ENCODE measurements at regions not wholly inside any gene's neighbourhood (a gene's known extent, or its start where the extent isn't known, plus 50 kb on each side); places are given as distances from the start of the nearest gene placed in this dataset.
"Not testable (repeated sequence)": the region's sequence is repeated elsewhere in the genome, so short reads cannot be mapped to it uniquely, and the experiment has no call there.

DNA sequence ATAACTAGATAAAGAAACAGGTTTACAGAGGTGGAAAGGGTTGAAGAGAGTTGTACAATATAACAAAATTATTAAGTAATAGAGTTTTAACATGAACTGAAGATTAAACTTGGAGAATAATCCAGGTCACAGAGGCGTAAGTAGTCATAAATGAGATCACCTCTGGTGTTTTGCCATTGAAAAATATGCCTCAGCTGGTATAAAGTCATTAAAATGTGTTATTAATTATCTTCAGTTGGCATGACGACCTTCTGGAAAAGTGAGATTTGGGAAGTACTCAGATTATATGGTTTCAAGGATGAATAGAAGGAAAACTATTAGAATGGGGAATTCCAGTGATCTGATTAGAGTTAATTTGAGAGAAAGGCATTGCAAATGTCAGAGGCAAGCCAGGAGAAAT, 237.5 kb upstream of the ANXA10 start:
- no peak for DNase-seq

- DNase-seq = not testable (repeated sequence)
Measured at GRCh38 chr4:167858127-167858526, 234.2 kb upstream of the ANXA10 start.

GRCh38 chr4:167867191-167867590, 225.1 kb upstream of the ANXA10 start:
- no peak for DNase-seq

DNA sequence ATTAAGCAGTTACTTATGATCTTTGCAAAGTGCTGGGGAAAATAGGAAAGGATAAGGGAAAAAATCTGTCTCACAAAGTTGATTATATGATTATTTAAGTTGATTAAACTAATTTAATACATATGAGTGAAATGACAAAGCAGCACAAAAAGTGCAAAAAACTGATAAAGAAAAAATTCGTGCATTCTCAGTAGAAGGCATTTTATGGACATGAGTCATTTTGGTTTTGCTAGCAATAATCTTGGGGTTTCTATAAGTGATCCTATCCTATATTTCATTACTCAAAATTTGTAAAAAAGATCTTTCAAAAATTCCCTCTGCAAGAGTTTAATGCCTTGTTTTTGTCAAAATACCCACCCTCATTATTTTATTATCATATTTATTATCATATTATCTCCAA, 224.2 kb upstream of the ANXA10 start:
- no peak for DNase-seq

GRCh38 chr4:167873496-167873895, 218.8 kb upstream of the ANXA10 start:
- DNase-seq = no peak

DNA sequence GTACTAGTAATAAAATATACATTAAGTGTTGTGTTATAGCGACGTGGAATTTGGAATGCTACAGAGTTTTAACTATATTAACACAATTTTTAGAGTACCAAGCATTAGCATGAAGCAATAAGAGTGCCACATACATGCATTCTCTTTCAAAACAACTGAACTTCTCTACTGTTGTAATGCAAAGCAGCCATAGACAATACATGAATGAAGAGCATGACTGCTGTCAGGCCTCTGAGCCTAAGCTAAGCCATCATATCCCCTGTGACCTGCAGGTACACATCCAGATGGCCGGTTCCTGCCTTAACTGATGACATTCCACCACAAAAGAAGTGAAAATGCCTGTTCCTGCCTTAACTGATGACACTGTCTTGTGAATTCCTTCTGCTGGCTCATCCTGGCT, 216.2 kb upstream of the ANXA10 start:
- DNase-seq = not testable (repeated sequence)

- not testable (repeated sequence) for DNase-seq
Measured at GRCh38 chr4:167877826-167878225, 214.5 kb upstream of the ANXA10 start.

GRCh38 chr4:167883266-167883665, 209.1 kb upstream of the ANXA10 start:
- no peak for DNase-seq

- DNase-seq = no peak
Measured at GRCh38 chr4:167885071-167885470, 207.3 kb upstream of the ANXA10 start.

DNA sequence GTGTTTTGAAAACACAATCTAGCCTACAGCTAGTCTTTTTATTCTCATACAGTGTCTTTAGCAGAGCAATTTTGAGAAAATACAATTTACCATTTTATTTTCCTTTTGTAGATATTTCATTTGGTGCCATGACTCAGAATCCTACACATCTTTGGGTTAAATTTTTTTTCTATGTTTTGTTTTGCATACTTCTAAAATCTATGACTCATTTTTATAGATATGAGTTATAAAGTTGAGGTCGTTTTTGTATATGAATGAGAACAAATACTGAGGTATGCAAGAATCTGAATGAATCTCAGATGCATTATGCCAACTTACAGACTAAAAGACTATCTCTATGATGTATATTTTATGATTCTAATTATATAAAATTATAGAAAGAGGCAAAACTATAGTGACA, 206.5 kb upstream of the ANXA10 start:
- no peak for DNase-seq

DNA sequence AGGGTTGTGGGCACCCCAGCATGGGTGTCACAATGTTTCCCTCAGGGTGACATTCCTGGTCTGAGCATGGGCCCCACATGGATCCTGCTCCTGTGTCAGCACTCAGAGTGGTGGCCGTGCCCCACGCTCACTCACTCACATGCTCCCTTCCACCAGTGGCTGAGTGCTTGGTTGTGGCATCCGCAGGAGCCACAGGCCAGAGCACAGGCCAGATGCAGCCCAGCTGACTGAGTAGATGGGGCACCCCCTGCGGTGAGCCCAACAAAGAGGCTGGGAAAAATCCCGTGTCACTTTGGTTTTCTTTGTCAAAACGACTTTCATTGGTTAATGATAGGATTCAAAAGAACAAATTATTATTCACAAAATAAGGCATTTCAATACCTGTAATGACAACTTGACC, 204.6 kb upstream of the ANXA10 start:
- no peak for DNase-seq

DNA sequence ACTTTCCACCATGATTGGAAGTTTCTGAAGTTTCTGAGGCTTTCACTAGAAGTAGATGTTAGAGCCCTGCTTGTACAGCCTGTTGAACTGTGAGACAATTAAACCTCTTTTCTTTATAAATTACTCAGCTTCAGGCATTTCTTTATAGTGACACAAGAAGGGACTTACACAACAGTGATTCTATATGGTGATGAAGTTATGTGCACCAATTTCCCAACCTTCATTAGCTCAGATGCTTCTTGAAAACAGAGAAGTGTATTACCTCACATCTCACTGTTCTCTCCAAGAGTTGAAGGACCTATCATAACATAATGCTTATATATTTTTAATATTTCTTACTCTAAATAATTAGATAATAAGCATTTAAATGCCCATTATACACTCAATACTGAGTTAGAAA, 202.1 kb upstream of the ANXA10 start:
- DNase-seq = no peak

- no peak for DNase-seq
Measured at GRCh38 chr4:167893531-167893930, 198.8 kb upstream of the ANXA10 start.

GRCh38 chr4:167896260-167896659, 196.1 kb upstream of the ANXA10 start:
- DNase-seq = not testable (repeated sequence)

- DNase-seq = no peak
Measured at GRCh38 chr4:167897116-167897515, 195.2 kb upstream of the ANXA10 start.

- DNase-seq = no peak
Measured at GRCh38 chr4:167903291-167903721, 189.0 kb upstream of the ANXA10 start.

DNA sequence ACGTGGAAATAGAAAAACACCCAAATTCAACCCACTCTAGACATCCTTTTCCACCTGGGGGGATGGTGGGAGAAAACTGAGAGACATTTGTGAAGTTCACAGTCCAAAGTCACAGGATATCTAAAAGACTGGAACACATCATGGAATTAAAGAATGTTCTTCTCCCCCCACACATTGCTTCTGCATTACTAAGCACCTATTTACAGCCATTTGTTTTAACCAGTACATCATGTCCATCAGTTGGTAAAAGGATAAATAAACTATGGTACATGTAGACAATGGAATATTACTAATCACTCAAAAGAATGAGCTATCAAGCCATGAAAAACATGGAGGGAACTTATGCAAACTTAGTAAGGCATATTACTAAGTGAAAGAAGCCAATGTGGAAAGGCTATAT, 185.5 kb upstream of the ANXA10 start:
- no peak for DNase-seq

- DNase-seq = no peak
Measured at GRCh38 chr4:167908816-167909215, 183.5 kb upstream of the ANXA10 start.

DNA sequence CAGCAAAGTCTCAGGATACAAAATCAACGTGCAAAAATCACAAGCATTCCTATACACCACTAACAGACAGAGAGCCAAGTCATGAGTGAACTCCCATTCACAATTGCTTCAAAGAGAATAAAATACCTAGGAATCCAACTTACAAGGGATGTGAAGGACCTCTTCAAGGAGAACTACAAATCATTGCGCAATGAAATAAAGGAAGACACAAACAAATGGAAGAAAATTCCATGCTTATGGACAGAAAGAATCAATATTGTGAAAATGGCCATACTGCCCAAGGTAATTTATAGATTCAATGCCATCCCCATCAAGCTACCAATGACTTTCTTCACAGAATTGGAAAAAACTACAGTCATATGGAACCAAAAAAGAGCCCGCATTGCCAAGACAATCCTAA, 179.8 kb upstream of the ANXA10 start:
- DNase-seq = not testable (repeated sequence)

DNA sequence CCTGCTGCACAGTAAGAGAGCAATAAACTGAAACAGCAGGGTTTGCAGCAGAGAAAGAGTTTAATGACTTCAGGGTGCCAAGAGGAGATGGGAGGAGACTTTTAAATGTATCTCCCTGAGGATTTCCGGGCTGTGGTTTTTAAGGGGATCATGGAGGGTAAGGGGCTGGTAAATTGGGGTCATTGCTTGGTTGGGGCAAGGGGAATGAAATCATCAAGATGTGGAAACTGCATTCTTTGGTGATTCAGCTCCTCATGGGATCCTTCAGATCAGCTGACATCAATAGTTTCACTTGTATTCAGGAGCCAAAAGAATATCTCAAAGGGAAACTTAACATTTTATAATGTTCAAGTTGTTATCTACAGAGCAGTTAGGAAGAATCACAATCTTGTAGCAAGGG, 174.3 kb upstream of the ANXA10 start:
- no peak for DNase-seq

DNA sequence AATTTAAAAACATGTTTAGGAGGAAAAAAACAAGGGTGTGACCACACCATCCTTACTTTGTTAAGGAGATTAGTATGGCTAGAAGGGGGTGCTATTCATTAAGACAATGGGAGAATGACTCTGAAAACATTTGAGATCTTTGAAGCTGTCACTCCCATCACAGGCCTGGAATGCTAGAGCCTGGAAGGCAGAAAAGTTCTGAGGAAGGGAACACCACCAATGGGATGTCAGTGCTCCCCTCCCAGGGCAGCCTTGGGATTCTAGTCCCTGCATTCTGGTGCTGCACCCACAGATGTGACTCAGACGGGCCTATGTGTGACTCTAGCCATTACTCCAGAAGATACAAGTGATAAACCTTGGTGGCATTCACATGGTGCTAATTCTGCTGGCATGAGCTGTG, 162.2 kb upstream of the ANXA10 start:
- no peak for DNase-seq

GRCh38 chr4:167934216-167934615, 158.1 kb upstream of the ANXA10 start:
- no peak for DNase-seq

GRCh38 chr4:167939863-167940616, 152.3 kb upstream of the ANXA10 start:
- DNase-seq = no peak

DNA sequence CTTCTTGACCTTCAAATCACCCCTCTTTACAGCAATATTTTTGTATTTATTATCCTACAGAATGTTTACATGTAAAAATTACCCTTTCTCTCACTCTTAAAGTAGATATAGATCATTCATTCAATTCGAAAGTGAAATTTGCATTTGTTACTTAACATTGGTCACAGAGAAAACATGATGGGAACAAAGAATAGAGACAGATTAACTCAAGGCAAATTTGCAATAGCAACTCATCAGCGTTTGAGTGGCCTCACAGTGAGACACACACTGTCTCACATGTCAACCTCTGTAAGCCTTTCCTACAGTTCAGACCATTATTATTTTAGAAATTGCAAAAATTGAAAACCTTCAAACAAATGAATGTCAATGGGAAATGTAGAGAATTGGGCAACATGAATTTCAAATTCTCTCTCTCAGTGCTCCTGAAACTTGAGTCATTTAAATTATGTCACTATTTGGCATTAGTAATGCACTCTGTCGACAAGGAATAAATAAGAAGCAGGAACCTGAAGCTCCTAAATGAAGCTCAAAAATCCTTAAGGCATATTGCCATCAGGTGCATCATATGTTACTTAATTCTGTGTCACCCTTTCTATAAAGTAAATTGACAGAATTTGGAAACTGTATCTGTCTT, 148.3 kb upstream of the ANXA10 start:
- no peak for DNase-seq

DNA sequence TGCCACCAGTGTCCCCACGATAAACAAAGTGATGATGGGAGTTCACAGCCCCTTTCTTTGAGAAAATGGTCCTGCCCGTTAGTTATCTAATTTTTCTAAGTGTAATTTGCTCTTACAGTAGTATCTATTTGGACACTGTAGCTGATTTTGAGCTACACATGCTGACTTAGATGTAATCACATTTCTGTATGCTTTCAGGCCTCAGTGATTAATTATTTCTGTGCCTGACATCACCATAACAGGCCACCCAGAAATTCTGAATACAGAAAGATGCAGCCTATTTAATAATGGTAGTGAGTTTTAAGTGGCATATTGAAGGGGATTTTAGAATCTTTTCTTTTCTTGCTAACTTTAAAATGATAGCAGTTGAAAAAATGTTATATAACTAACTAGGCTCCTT, 147.6 kb upstream of the ANXA10 start:
- DNase-seq = no peak

Measured in CD4-positive, alpha-beta T cell treated with Interleukin-6 for 4 hours (primary cell).